Hematopoietic multipotent progenitor cell treated with erythropoietin and hydrocortisone succinate and interleukin-3 and kit ligand, for 8 days (in vitro differentiated cells): ENCODE measurements at regions not wholly inside any gene's neighbourhood (a gene's known extent, or its start where the extent isn't known, plus 50 kb on each side); places are given as distances from the start of the nearest gene placed in this dataset.
"Not testable (repeated sequence)": the region's sequence is repeated elsewhere in the genome, so short reads cannot be mapped to it uniquely, and the experiment has no call there.

Source experiments
- DNase-seq: peaks from one replicate; pipeline ENCODE4 v3.0.0-alpha.2; 2015

DNA sequence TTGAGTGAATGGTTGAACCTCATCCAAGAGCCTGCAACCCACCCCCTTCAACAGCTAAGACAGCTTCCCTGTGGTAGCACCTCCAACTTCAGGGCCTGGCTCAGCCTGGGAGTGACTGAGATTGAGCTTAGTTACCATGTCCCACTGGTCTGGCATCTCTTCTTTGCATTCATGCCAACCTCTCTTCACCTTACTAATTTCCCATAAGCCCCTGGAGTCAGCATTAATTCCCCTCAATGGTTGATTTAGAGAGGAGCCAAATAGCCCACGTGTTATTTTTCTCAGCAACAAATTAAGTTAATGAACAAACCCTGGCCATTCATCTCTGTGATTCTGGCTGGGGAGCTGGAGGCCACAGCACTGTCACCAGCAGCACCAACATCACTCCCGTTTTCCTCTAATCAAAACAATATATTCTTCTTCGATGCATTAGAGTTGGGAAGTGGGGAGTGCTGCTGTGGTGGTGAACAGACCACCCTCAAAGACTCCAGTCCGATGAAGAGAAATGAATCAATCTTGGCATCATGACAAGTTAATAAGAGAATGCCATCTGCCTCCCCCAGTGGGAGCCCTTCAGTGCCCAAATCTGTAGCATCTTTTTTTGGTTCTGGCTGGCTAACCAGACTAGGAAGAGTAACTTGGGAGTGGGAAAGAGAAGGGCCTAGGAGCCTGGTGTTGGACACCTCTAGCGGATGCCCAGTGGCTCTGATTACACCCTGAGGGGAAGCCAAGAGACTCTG lies 83.2 kb upstream of the ADRA1D start:
- no peak for DNase-seq

DNA sequence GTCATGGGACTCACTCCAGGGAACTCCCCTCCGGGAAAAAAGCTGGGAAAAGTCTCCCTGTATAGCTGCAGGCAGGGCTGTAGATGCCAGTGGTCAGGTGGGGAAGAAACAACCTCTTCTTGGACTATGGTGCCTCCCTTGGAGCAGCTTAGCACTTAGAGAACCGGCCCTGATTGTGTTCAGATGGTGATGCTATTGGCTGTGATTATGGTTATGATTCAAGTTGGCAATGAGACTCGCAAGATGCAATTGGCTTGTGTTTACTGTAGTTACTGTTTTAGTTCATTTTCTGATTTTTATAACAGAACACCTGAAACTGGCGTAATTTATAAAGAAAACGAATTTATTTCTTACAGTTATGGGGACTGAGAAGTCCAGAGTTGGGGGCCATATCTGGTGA lies 80.9 kb upstream of the ADRA1D start:
- DNase-seq: no peak

DNA sequence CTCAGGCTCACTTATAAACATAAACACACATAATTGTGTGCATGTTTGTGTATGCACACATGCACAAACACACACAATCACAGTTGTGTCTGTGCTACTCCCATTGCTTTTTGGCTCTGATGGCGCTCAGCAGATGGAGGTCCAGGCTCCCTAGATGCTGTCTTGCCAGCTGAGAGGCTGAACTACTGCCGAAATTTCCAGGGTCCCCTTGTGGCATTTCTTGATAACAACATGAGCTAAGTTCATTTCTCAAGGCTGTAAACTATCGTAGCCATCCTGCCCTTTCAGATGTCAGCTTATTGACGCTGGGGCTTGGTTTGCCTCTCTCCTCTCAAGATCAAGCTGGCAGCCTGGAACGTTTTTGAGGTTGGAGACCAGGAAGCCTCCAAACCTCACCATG lies 80.1 kb upstream of the ADRA1D start:
- no peak for DNase-seq

DNA sequence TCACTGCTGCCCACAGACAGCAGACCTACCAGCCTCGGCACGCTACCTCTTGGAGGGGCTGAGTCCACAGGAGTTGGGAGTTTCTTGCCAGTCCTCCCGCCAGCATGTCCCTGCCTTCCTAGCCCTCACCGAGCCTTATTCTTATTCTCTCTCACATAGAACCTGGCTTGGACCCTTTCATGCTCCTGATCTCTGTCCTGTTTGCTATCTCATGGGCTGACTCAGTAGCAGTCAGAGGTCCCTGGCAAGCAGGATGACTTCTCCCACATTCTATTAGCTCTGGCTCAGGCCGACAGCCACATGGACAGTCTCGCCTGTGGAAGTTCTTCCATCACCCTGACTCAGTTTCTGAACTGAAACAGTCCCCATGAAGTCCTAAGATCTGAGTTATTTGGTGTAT lies 79.5 kb upstream of the ADRA1D start:
- no peak for DNase-seq

DNA sequence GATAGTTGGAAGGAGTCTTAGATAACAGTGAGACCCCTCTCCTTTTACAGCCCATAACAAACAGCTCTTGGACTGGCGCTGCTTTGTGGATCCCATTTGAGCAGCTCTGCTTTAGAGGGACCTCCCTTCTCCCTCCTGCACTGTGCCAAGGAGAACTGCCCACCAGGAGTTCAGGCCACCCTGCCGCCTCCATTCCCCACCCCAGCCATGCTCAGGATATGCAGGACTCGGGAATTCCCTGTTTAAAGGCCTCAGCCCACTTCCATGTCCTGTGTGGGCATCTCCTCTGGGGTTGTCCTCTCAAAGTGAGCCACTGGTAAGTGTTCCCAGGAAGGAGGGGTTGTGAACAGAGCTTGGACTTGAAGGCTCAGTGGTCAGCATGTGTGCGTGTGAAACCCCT lies 78.9 kb upstream of the ADRA1D start:
- DNase-seq: no peak

DNA sequence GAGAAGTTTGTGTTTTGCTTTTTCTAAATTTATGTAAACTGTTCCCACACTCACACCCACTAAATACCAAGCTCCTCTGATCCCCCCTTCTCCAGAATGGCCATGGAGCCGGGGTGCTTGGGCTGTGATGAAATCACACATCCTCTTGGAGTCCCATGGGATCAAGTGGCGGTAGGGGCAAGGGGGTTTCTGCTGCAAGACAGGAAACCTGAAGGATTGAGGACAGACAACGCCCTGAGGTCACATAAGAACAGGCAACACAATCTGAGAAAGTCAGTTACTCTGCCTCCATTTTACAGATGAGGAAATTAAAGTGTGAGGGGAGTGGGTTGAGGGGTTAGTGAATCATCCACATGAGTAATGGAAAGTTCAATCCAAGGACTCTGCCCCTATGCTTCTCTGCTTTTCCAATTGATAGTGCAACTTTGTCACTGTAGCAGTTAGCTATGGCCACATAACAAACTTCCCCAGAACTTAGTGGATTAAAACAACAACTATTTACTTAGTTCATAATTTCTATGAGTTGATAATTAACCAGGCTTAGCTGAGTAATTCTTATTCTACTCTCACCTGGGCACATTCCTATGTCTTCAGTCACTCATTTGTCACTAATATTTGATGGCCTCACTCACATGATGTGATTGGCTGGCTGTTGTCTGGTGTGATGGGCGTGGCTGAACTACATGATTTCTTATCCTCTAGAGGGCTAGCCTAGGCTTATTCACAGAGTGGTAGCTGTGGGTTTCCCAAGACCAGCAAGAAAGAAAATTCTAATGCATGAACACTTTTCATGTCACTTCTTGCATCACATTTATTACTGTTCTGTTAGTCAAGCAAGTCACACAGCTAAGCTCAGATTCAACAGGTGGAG lies 77.3 kb upstream of the ADRA1D start:
- no peak for DNase-seq

DNA sequence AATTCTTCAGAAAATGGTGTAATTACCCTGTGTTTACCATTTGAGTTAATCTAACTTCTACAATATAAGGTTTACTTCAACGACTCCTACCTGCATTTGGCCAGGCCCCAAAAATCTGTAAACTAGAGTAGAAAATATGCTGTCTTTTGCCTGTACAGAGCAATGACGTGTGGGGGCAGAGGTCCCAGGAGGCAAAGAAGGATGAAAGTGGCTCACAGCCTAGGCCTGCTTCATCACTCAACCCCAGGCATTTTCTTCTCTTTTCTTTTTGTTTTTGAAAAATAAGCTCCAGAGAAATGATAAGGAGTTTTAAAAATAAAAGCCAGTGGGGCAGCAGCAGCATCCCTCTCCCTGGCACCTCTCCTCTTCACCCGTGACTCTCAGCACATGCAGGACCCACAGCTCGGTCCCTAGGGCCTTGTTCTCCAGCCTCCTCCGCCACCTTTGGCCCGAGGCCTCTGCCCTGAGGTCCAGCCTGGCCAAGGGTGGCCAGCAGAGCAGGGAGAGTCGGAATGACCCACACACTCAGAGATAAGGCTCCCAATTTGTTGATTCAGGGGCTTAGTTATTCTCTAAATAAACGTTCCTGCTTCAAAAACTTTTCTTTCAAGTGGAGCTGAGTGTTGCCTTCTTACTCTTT lies 76.6 kb upstream of the ADRA1D start:
- no peak for DNase-seq

DNA sequence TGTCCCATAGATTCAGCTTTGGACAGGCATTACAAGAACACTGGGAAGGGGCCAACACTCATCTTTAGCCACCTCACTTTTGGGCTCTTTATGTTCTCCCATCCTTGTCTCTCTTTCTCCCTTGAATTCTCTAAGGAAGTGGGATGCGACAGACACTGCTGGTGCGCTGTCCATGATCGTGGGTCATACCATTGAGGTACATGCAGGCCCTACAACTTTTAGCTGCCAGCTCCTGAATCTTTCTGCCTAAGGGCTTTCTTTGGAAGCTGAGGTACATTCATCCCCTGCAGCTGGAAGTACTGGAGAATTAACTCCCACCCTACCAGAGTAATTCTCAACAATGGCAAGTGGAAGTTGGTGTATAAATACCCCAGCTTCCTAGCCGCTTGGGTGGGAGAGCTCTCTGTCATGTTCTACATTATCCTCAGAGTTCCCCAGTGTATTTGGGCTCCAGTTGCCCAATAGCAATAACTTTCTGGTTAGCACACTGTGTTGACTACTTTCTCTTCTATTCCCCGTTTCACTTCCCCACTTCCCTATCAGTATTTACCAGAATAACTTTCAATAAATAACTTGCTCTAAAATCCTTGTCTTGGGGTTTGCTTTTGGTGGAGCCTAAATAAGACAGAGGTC lies 75.6 kb upstream of the ADRA1D start:
- no peak for DNase-seq

DNA sequence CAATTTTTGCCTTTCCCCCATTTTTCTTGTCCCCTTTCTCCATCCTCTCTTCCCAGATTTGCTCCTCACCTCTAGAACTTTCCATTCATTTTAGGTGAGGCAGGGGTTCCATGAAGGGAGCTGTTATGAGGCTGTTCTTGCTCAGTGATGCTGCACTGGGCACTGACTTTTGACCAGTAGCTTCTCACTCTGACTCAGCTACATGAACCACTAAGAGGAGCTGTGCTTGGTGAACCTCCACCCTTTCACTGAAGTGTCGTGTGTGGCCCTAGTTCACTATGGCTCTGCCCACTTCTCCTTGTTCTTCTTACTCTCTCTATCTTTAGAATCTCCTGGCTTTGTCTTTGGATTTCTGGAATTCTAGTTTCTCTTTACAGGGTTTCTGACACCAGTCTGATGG lies 73.4 kb upstream of the ADRA1D start:
- no peak for DNase-seq

DNA sequence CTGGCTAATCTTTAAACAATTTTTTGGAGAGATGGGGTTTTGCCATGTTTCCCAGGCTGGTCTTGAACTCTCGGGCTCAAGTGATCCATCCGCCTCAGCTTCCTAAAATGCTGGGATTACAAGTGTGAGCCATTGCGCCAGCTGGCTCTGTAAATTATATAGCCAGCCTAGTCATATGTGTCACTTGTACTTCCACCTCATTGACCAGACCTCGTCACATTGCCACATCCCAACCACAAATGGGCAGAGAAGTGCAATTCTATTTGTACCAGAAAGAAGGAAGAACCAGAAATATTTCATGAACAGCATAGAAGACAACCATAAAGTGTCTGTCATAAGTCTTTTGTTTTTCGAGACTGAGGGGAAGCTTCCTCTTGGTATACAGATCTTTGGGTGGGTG lies 71.2 kb upstream of the ADRA1D start:
- DNase-seq: peak; percentile 10

DNA sequence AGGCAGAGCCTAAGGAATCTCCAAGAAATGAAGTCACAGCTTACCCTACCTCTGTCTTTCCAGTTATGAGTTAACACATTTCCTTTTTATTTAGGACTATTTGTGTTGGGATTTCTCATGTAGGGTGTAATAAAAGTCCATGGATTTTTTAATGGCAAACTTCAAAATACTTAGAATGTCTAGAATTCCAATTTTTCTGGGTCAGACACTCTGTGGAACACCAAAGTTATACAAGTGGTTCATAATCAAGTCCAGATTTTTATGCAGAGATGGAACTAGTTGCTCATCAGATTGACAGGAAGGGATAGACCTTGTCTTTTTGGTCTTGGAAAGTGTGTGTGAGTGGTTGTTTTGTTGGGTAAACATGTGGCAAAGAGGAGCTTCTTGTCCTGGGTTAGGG lies 69.8 kb upstream of the ADRA1D start:
- DNase-seq: no peak

DNA sequence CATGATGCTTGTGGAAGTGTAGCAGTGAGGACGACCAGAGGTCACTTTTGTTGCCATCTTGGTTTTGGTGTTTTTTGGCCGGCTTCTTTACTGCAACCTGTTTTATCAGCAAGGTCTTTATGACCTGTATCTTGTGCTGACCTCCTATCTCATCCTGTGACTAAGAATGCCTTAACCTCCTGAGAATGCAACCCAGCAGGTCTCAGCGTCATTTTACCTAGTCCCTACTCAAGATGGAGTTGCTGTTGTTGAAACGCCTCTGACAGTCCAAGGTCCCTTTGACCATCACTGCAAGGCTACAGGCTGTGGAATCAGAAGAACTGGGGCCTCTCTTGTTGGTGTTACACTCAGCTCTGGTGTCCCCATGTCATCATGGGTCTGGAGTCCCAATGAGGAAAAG lies 61.5 kb upstream of the ADRA1D start:
- DNase-seq: not testable (repeated sequence)

DNA sequence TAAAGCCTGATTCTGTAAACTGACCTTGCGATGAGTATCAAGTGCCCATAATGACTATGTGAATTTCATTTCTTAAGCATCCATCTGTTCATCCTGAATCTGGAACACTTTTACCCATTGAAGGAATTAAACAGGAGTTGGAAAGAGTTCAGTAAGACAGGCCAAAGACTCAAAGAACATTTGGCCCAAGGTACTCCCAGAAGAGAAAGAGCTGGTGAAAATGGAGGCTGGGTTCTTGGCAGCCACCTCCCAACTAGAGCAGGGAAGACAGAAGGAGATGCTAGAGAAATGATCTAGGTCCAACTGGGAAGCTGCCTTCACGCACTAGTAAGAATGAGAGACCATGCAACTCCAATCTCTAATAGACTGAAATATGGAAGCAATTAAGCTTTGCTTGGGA lies 57.1 kb upstream of the ADRA1D start:
- no peak for DNase-seq

DNA sequence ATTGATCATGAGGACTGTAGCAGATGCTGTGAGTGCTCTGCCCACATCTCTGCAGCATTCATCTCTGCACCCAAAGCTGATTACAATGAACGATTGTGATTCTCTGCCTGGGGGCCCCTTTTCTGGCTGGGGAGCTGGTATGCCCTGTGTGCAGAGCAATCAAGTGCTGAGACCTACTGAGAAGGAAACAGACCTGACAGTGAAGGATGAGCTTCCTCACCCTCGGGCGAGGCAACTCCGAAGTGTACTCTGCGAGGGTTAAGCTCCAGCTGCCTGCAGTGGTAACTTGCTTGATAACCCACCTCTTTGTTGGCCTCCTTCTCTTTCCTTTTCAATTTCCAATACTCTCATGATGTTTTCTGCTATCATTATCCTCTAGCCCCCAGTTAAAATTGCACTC lies 56.0 kb upstream of the ADRA1D start:
- no peak for DNase-seq

DNA sequence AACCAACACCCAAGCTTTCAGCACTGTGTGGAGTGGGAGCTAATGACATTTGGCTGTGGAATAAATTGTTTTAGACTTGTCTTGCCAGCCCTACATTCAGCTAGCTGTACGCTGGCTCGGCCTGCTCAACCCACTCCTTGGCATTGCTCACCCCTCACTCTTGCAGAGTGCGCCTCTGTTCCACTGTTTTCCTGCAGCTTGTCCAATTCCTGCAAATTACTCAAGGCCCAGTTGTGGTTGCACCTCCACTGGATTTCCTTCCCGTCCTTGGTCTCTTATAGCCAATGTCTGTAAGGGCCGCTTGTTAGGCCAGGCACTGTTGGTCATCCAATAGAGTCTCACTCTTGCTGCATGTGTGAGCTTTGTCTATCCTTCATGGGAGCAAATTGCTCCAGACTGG lies 55.5 kb upstream of the ADRA1D start:
- no peak for DNase-seq

DNA sequence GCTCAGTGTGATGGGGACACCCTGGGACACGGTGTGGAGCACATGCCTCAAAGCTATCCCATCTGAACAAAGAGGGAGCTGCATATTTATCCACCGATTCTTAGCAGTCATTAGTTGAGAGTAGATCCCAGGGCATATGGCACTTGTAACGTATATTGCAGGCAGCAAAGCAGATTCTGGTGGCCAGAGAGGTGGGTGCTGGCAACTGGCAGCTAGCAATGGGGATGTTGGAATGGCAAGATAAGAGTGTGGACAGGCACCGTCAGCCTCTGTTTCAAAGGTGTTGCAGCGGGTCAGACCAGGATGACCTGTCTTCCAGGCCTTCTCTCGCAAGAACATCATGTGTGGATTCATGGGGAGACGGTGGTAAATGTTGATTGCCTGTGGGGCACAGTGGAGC lies 54.0 kb upstream of the ADRA1D start:
- DNase-seq: no peak

DNA sequence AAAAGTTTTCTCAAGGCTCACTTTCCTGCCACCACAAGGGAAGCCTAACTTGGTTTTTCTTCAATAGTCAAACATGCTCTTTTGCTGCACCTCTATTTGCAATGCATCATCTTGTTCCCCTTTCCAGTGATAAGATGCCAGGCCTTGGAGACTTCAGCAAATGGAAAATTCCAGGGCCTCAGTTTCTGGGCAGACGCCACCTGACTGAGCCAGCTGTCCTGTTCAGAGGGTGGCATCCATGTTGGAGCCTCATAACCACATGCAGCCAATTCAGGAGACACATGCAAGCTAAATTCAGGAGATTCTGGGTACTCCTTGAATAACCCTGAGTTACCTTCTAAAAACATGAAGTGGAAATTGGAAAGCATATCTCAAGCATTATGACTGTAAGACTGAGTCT lies 51.8 kb upstream of the ADRA1D start:
- DNase-seq: no peak

DNA sequence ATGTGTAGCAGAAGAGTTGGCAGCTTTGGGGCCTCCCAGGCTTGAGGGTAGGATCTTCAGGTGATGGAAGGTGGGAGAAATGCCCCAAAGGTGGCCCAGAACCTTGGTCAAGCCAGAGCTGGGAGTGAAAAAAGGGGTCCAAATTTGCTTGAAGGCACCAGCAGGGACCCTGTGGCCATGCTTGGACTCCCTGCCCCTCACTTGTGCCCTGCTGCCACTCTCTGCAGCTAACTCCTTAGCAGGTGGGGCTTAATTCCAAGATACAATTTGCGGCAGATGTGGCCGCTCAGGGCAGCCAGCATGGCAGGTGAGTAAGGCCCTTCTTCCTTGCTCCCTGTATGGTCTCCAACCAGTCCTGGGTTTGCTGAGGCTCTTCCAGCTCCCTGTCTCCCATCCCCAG lies 51.3 kb upstream of the ADRA1D start:
- DNase-seq: no peak

DNA sequence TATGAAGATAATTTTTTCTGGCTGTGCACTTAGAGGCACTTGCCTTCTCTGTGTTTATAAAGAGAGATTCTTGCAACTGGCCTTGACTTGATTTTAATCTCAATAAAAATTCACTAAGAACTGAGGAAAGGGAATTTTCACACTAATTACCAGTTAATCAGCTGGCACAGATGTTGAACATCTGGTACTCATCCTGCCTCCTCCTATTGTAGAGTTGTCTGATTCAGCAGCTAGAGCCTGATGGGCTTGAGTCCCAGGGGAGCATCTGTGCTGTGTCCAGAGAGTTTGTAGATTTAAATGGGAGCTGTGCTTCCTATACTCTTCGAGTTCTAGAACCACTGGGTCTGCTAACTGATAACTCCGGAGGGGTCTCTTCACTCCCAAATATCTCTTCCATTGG lies 50.7 kb upstream of the ADRA1D start:
- no peak for DNase-seq

DNA sequence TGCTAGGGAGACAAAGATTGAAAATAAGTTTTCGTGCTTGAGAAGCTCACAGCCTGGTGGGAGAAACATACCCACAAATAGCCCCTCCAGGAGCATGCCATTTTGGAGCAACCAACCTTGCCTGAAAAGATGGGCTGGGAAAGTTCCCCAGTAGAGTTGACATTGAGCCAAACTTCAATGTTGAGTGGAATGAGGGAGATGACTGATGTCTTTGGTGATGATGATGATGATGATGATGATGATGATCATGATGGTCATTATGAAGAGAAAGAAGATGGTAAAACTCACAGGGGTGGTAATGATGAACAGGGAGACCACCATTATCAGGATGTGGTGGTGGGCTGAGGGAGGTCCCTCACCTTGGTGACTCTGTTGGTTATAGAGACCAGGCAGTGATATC lies 50.1 kb upstream of the ADRA1D start:
- DNase-seq: no peak
